ENCODE measurements at regions not wholly inside any gene's neighbourhood (a gene's known extent, or its start where the extent isn't known, plus 50 kb on each side); places are given as distances from the start of the nearest gene placed in this dataset.

DNA sequence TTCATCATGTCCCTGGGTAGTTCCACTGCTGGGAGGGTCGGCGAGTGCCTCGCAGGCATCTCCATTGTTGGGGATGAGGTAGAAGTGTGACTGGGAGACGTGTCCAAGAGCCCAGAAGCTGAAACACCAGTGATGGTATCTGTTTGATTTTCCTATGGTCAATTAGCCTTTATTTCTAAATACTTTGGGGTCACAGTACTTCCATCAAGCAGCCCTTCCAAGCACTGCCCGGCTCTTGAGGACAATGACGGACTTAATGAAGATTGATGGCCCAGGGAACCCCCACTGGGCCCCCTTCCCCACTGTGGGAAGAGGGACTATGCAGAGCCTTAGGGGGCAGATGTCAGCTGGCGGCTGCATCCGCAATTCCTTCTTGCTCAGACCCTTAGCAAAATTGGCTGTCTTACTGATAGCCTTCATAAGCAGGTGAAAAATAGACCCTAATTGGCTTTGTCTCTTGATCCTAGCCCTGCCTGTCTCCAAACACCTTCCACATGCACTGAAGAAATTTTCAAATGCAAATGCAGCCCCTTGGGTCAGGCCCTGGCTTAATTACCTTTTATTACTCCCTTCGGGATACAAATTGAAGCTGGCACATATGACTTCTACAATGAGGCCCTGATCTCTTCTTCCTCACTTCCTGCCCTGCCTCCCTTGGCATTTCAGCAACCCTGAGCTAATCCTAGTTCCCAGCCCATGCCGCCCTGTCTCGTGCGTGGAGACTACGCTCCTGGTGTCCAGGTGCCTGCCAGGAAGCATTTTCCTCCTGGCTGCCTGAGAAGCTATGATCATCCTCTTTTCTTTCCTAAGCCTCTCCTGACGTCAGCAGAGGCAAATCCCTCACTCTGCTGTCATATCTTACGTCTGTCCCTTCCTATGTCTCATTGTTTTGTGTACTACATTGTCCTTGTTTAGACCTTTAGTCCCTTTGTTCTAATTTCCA is 124.5 kb upstream of the GDF10 start:
- no peak for DNase-seq (ENCODE audit: low read depth)
- H3K4me3 ChIP-seq (ENCODE audit: low read depth, low read length) = no peak overlapping the region
- TF ChIP-seq, protein P1, sequence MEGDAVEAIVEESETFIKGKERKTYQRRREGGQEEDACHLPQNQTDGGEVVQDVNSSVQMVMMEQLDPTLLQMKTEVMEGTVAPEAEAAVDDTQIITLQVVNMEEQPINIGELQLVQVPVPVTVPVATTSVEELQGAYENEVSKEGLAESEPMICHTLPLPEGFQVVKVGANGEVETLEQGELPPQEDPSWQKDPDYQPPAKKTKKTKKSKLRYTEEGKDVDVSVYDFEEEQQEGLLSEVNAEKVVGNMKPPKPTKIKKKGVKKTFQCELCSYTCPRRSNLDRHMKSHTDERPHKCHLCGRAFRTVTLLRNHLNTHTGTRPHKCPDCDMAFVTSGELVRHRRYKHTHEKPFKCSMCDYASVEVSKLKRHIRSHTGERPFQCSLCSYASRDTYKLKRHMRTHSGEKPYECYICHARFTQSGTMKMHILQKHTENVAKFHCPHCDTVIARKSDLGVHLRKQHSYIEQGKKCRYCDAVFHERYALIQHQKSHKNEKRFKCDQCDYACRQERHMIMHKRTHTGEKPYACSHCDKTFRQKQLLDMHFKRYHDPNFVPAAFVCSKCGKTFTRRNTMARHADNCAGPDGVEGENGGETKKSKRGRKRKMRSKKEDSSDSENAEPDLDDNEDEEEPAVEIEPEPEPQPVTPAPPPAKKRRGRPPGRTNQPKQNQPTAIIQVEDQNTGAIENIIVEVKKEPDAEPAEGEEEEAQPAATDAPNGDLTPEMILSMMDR (IDR thresholded peaks at IDR 0.05; ENCODE audit: insufficient read depth, low read depth, low read length) = no peak

DNA sequence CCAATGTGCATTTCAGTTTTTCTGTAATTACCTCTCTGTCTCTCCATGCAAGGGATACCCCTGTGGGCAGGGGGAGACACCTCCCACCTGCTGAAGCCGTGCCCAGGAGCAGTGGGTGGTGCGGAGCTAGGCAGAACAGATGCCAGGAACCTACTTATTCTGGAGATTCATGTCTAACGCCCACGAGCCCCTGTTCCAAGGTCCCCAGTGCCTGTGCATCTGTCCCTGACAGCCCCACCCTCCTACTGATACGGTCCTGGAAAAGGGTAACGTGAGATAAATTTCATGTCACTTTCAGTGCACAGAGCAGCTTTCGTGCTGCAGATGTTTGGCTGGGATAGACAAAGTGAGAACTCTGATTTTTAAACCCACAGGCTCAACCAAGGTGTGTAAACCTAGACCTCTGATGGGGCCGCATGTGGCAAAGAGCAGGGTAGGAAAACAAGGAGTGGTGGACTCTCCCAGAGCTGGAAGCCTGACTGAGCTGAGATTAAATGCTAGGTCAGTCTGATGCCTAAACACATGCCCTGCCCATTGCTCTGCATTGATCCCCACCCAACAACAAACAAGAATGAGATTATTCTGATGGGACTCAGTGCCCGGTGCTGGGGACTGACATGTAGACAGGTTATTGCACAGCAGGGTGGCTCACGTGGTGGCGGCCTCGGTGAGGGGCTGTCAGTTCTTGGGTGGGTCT is 123.6 kb upstream of the GDF10 start:
- no peak overlapping the region for H3K4me3 ChIP-seq (ENCODE audit: low read depth, low read length)
- no peak for DNase-seq (ENCODE audit: low read depth)
- TF ChIP-seq, protein P1 (IDR thresholded peaks at IDR 0.05; ENCODE audit: insufficient read depth, low read depth, low read length) = no peak

DNA sequence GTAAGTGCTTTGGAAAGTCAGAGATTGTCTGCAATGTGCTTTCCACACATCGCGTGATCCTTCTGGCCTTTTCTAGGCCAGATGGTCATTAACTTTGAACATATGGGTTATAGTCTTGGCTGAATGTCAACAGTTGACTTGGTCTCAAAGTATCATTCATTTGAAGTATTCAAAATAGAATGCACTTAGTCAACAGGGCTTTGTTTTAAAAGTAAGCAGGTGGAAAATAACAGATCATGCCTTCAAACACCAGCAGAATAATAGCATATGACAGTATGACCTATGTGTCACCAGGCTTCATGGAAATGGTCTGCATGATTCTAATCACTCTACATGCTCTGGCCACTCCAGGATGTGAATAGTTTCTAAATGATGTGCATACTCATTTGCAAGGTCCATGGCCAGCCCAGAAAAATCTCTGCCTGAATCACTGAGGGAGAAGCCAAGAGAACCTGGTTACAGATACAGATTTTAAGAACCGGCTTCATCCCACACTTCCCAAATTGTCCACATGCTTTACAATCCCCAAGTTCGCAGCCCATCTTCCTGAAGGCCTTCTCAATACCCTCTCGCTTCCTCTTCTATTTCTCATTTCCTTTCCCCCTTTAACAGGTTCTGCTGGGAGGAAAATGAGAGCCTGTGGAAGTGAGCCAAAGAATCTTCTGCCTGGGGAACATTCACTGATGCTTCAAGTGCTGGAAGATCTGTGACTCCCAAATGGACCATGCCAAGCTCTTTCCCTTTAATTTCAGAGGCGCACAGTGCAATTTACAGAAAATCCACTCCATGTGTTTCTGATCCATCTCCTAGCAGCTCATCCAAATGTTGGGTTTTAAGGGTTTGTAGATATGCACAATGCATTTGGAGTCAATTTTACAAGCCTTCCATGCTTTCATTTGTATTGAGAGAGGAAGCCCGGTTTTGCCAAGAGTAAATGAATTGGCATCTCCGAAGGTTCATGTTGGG is 122.8 kb upstream of the GDF10 start:
- H3K4me3 ChIP-seq (ENCODE audit: low read depth, low read length) = no peak overlapping the region
- no peak for DNase-seq (ENCODE audit: low read depth)
- TF ChIP-seq, protein P1 (IDR thresholded peaks at IDR 0.05; ENCODE audit: insufficient read depth, low read depth, low read length) = no peak

DNA sequence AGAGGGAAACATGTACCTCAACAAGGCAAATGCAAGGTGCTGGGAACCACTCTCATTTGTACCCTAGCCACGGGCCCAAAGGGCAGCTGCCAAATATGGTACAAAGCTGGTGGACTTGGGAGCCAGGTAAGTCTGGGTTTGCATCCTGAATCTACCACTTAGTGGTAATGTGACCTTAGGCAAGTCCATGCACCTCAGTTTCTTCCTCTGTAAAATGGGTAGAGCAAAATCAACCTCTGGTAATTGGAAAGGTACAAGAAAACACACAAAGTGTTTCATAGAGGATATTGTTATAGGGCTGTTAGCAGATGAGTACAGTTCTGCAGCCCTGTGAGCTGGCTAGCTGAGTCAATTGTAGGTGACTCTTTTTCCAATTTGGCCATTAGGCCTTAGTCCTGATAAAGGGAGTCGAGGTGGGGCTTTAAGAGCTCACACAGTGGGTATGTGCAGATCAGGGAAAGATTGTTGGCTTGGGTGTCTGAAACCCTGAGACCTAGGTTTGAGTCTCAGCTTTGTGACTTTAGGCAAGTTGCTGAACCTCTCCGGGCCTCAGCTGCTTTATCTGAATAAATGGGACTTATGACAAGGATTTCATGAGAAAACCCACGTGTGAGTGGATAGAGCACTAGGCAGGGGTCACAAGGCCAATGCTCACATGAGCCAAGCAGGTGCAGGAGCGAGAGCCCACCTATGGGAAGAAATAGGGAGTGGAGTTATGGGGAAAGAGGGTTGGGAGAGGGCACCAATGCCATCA is 121.3 kb upstream of the GDF10 start:
- TF ChIP-seq, protein P1 (IDR thresholded peaks at IDR 0.05; ENCODE audit: insufficient read depth, low read depth, low read length) = no peak
- no peak overlapping the region for H3K4me3 ChIP-seq (ENCODE audit: low read depth, low read length)
- DNase-seq (ENCODE audit: low read depth) = no peak

DNA sequence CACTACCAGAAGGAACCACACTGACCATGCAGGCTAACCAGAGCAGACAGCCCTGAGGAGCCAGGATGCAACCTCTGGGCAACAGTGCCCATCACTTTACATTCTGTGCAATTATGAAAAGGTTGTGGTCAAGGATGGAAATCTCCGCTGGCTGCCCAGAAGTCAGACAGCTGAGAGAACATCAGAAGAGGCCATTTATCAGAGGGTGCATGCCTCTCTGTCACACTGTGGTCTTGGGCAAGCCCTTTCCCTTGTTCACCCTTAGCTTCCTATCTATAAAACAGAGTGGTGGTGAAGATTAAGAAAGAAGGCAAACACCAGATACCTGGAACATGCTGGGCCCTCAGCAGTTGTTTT is 120.7 kb upstream of the GDF10 start:
- no peak overlapping the region for H3K4me3 ChIP-seq (ENCODE audit: low read depth, low read length)
- DNase-seq (ENCODE audit: low read depth) = no peak
- TF ChIP-seq, protein P1 (IDR thresholded peaks at IDR 0.05; ENCODE audit: insufficient read depth, low read depth, low read length) = no peak

Data from fibroblast of villous mesenchyme (primary cell).